IPS-18c (cell line): ENCODE measurements at regions not wholly inside any gene's neighbourhood (a gene's known extent, or its start where the extent isn't known, plus 50 kb on each side); places are given as distances from the start of the nearest gene placed in this dataset.

Experiments
- H3K4me3 ChIP-seq: 2 replicates; pipeline ENCODE4 v1.7.0; 2013; ENCODE audit warnings: low read depth, mild to moderate bottlenecking, low read length, moderate library complexity; ENCODE audit not compliant: insufficient read depth
- H3K9me3 ChIP-seq: one replicate; pipeline ENCODE4 v1.6.1; 2013; ENCODE audit warnings: mild to moderate bottlenecking, low read length, moderate library complexity; ENCODE audit not compliant: control insufficient read depth, insufficient read depth

DNA sequence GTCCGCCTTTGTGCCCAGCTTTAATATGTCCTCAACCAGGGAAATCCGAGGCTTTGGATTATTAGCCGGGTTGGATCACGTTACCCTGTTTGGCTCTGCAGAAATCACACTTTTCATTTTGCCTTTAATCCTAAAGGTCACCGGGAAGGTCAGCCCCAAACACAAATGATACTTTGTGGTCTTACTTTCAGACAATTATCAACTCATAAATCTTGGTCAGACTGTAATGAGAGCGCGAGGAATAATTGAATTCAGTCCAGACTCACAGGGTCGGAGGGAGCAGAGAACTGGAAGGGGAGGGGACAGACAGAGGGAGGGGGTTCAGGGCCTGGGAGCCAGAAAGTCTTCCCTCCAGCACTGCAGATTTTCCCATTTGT lies 91.7 kb upstream of the NFIA start:
- H3K4me3 ChIP-seq: no peak overlapping the region
- peaks cover 2% of the 10 kb centered on the region for H3K9me3 ChIP-seq

DNA sequence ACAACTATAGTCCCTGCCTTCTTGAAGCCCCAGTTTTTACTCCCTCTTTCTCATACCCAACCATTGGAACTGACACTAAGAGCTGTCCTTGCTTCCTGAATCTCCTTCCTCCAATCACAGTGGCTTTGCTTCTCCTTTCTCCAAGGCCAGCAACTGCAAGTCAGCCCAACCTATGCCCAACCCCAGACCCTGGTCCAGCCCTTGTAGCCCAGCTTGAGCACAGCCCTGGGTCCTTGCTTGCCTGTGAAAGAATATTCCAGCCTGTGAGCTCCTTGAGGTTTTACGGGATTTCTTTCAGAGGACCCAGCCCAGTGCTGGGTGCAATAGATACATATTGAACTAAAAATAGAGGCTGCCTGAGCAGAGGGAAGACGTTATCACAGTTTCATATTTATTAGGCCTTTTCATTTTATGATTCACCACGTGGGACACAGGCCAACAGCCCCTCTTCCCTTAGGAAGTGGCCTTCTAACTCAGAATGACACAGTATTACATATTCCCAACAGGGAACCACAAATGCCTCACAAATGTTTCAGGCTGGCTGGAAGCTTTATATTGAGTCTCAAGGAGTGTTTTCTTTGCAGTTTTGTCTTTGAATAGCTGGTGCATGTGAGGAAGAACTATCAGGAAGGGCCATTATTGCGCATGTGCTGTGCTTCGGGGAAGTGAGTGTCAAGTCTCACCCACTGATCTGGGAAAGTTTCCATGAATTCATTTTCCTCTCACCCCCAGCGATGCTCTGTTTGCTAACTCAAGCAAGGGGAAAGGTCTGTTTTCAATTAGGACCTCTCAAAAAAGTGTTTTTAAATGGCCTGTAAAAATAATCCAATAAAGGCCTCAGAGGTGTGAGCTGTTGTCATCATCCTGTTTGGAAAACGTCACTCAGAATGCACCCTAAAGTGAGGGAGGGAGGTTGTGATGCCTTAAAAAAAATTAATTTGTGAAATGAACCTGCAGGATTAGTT lies 92.3 kb upstream of the NFIA start:
- H3K4me3 ChIP-seq: no peak overlapping the region
- peaks cover 2% of the 10 kb centered on the region for H3K9me3 ChIP-seq

GRCh38 chr1:60988891-60989290 lies 93.5 kb upstream of the NFIA start:
- peaks cover 2% of the 10 kb centered on the region for H3K9me3 ChIP-seq
- no peak overlapping the region for H3K4me3 ChIP-seq

GRCh38 chr1:60987904-60988303 lies 94.5 kb upstream of the NFIA start:
- H3K9me3 ChIP-seq: peaks cover 2% of the 10 kb centered on the region
- H3K4me3 ChIP-seq: no peak overlapping the region

- no peak overlapping the region for H3K4me3 ChIP-seq
- no peaks in the 10 kb centered on the region for H3K9me3 ChIP-seq
These were observed 98.1 kb upstream of the NFIA start for GRCh38 chr1:60984062-60984799.

DNA sequence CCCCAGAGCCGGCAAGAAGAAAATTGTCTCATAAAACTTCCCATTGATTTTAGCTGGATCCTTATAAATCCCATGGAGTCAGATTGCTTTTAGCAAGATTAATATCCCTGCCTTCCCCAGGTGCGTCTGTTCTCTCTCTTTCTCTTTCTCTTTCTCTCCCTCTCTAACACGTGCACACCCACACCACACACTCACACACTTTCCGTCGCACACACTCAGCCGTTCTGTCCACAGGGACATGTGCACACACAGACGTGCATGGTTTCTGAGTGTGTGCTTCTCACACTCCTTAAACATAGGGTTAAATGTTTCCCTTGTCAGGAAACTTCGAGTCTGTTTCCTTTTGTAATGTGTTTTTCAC lies 98.7 kb upstream of the NFIA start:
- Histone ChIP-seq H3K4me3 (no peak overlapping the region), H3K9me3 (no peaks in the 10 kb centered on the region)

DNA sequence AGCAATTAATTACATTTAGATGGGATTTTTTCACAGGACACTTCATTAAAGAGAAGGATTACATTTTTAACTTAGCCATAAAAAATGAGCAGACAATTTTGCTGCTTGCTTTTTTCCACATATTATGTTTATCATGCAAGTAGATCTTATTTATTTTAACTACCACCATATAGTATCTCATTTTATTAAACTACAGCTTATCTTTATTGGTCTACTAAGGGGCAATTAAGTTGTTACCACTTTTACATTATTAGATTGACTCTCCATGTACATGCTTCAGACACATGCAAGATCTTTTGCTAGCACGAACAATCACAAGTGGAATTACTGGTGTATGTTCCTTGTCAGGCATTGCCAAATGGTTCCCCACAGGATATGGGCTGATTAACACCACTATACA lies 99.8 kb upstream of the NFIA start:
- H3K9me3 ChIP-seq: no peaks in the 10 kb centered on the region
- H3K4me3 ChIP-seq: no peak overlapping the region

DNA sequence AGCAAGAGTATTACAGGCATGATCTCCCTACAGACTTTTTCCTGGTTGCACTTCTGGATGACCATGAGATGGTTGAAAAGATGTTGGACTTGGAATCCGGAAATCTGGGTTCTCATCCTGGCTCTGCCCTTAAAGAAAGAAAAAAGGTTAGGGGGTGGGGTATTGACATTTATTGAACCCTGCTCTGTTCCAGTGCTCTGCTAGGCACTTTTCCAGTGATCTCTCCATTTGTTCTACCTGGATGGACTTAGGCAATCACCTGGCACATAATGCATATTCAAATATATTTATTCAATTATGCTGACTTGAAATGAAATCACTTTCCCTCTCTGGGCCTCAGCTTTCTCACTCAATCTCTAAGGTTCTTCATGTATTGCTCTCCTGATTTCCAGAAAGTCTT lies 101.0 kb upstream of the NFIA start:
- no peaks in the 10 kb centered on the region for H3K9me3 ChIP-seq
- H3K4me3 ChIP-seq: no peak overlapping the region

DNA sequence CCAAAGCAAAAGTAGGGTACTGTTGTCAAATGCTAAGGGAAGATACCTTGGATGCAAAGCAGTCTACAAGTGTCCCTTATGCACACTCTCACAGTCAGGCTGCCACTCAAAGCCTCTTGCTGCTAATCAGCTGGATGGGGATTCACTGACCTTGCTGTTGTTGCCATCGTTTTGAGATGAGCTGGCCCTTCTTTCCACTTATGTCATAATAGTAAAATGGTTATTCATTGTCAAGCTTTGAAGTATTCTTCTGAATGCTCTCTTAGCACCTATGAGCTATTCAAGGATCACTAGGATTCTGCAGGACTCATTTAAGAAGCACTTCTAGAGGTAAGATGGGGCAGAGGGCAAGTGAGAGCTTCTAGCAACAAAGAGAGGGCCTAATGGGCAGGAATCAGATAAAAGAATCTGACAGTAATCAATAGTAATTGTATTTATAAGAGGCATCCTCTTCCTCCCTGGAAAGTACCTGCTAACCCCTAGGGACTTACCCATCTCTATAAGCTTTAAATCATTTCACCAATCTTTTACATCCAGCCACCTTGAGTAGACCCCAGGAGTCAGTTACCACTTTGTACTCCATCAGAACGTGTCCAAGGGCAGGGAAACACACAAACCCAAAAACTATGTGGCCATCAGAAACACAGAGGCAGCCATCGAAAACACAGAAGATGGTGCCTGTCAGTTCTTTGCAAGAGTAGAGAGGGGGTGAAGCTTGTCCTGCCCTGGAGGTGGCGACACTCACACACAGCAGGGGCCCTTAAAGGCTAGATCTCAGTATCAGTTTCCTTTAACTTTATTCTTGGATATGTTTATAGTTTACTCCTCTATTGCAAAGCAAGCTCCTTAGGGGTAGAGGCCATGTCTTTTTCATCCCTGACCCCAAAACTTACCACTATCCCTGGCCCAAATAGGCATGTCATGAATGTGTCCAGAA lies 103.7 kb upstream of the NFIA start:
- no peaks in the 10 kb centered on the region for H3K9me3 ChIP-seq
- no peak overlapping the region for H3K4me3 ChIP-seq

DNA sequence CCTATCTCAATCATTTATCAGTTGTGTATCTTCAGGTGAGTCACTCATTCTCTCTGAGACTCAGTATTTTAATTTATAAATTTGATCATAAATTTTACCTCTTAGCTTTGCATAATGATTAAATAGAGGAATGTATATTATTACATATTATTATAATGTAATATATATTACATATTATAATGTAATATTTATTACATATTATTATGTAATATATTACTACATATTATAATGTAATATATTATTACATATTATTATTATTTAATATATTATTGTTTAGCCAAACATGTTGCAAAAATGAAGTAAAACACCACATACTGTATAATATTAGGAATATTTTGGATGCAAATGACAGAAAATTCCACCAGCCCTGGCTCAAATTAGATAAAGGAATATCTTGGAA lies 104.7 kb upstream of the NFIA start:
- no peak overlapping the region for H3K4me3 ChIP-seq
- H3K9me3 ChIP-seq: no peaks in the 10 kb centered on the region

GRCh38 chr1:60974524-60975372 lies 107.6 kb upstream of the NFIA start:
- Histone ChIP-seq H3K9me3 (no peaks in the 10 kb centered on the region), H3K4me3 (no peak overlapping the region)

GRCh38 chr1:60973668-60974067 lies 108.7 kb upstream of the NFIA start:
- Histone ChIP-seq H3K9me3 (no peaks in the 10 kb centered on the region), H3K4me3 (no peak overlapping the region)

DNA sequence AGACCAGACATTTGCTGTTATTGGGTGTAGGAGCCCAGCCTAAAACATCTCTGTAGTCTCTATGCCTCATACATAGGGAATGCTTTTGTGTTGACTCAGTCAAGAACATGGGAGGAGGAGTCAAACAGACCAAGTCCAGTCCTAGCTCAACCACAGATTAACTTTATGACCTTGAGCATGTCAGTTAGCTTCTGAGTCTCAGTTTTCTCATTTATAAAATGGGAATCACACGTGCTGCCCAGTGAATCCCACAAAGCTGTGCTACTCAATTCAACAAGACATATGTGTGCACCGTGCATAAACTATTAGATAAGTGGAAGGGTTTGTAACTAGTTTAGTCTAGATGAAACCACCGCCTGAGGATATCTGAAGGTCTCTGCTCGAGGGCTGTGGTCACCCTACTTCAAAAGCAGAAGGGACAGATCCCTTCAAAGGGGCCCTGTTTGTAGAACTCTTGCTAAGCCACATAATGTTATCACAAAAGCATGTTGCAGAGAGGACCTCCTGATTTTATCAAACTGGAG lies 109.5 kb upstream of the NFIA start:
- no peak overlapping the region for H3K4me3 ChIP-seq
- no peaks in the 10 kb centered on the region for H3K9me3 ChIP-seq

DNA sequence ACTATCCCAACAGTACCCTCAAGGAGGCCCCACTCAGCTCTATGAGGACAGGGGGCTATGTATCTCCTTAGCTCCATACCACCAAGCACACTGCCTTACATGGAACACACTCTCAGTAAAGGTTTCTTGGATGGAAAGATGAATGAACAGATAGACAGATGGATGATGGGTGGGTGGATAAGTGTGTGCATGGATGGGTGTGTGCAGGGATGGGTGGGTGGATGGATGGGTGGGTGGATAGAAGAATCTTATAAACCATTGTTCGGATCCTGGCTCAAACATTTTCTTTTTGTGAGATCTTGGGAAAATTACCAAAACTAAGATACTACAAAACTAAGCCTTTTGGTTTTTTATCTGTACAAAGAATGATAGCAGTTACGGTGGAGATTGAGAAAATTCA lies 111.0 kb upstream of the NFIA start:
- Histone ChIP-seq H3K4me3 (no peak overlapping the region), H3K9me3 (no peaks in the 10 kb centered on the region)

DNA sequence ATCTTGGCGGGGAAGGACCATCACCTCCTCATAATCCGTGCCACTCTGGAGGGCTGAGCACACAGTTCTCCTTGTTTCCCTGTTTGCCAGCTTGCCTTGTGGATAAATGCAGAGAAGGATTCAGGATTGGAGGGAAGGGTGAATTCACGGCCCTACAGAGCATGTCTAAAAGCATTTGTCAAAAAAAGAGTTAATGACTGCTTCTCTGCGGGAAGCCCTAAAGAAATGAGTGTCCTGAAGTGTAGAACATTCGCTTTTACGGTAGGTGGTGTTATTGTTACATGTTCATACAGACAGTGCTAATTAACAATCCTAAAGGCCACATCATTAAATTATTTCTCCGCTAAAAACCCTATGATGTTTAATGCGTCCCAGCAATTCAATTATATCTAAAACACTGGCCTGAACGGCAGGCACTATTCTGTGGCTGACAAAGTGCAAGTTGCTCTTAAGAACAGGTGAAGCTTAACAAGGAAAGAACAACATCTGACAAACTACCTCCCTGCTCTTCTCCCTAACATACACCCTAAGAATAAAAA lies 112.3 kb upstream of the NFIA start:
- H3K9me3 ChIP-seq: peaks cover 6% of the 10 kb centered on the region
- H3K4me3 ChIP-seq: no peak overlapping the region

DNA sequence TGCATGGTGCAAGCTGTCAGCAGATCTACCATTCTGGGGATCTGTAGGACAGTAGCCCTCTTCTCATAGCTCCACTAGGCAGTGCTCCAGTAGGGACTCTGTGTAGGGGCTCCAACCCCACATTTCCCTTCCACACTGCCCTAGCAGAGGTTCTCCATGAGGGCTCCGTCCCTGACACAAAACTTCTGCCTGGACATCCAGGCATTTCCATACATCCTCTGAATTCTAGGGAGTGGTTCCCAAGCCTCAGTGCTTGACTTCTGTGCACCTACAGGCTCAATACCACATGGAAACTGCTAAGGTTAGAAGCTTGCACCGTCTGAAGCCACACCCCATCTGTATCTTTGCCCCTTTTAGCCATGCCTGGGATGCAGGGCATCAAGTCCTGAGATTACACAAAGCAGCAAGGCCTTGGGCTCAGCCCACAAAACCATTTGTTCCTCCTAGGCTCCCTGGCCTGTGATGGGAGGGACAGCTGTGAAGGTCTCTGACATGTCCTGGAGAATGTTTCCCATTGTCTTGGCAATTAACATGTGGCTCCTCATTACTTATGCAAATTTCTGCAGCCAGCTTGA lies 117.0 kb upstream of the NFIA start:
- H3K9me3 ChIP-seq: peaks cover 10% of the 10 kb centered on the region
- H3K4me3 ChIP-seq: no peak overlapping the region
